HCT116 (cell line): ENCODE measurements at regions not wholly inside any gene's neighbourhood (a gene's known extent, or its start where the extent isn't known, plus 50 kb on each side); places are given as distances from the start of the nearest gene placed in this dataset.

Source experiments
- POLR2A ChIP-seq: IDR thresholded peaks from 2 replicates; pipeline ENCODE4 v1.7.0; 2011; ENCODE audit warnings: borderline replicate concordance; ENCODE audit not compliant: insufficient read depth, insufficient read length; ENCODE audit errors: extremely low read depth
- POLR2AphosphoS5 ChIP-seq: IDR thresholded peaks from 2 replicates; pipeline ENCODE4 v1.6.1; 2011; ENCODE audit warnings: mild to moderate bottlenecking, low read depth, low read length, moderate library complexity
- TF ChIP-seq, protein P1 (sequence below), 3 experiments: fragments of 200-600 bp in 1 of 3; sonication (generic) in 1 of 3; IDR thresholded peaks in 2 of 3; conservative IDR thresholded peaks in 1 of 3; 2 replicates each; pipeline ENCODE4 v1.5.1; 2012 to 2017; ENCODE audit warnings: low read depth in 2 of 3, low read length in 2 of 3, antibody characterized with exemption in 1 of 3, borderline replicate concordance in 1 of 3, control low read depth in 1 of 3, mild to moderate bottlenecking in 1 of 3, mixed read lengths in 1 of 3, mixed run types in 1 of 3, moderate library complexity in 1 of 3; ENCODE audit not compliant: insufficient read depth in 1 of 3

DNA sequence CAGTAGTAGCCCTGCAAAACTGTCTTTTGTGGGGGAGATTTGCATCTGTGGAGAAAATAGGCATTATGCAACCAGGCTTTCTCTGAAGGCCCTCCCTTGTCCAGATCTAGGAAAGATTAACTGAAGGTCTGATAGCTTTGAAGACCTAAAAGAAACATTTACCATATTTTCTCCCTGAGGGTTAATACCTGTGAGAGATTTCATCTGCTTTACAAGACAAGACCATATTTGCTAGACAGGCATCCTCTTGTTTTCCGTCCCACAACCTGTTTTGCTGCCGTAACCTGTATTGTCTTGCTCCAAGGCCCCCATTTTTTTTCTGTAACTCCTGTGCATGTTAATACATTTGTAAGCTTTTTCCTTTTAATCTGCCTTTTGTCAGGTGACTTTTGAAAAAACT lies 1985.2 kb upstream of the CDH9 start:
- TF ChIP-seq, protein P1, sequence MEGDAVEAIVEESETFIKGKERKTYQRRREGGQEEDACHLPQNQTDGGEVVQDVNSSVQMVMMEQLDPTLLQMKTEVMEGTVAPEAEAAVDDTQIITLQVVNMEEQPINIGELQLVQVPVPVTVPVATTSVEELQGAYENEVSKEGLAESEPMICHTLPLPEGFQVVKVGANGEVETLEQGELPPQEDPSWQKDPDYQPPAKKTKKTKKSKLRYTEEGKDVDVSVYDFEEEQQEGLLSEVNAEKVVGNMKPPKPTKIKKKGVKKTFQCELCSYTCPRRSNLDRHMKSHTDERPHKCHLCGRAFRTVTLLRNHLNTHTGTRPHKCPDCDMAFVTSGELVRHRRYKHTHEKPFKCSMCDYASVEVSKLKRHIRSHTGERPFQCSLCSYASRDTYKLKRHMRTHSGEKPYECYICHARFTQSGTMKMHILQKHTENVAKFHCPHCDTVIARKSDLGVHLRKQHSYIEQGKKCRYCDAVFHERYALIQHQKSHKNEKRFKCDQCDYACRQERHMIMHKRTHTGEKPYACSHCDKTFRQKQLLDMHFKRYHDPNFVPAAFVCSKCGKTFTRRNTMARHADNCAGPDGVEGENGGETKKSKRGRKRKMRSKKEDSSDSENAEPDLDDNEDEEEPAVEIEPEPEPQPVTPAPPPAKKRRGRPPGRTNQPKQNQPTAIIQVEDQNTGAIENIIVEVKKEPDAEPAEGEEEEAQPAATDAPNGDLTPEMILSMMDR (IDR thresholded peaks at IDR 0.05 in 2 of 3, conservative IDR thresholded peaks at IDR 0.05 in 1 of 3; ENCODE audit: borderline replicate concordance in 1 of 3, insufficient read depth in 1 of 3, low read depth in 2 of 3, low read length in 2 of 3): no peak
- TF ChIP-seq POLR2A (no peak), POLR2AphosphoS5 (no peak)
